NCI-H2196 treated with DMSO at 0.1 percent for 48 hours (cell line): ENCODE measurements at regions not wholly inside any gene's neighbourhood (a gene's known extent, or its start where the extent isn't known, plus 50 kb on each side); places are given as distances from the start of the nearest gene placed in this dataset.
"Not testable (repeated sequence)": the region's sequence is repeated elsewhere in the genome, so short reads cannot be mapped to it uniquely, and the experiment has no call there.

Experiments
- DNase-seq: peaks from one replicate; lab custom pipeline; 2025; ENCODE audit not compliant: unreplicated experiment; lab: John Stamatoyannopoulos, UW

- no peak for DNase-seq
These were observed 194.8 kb upstream of the TRPC7 start for GRCh38 chr5:136560126-136560525.

DNA sequence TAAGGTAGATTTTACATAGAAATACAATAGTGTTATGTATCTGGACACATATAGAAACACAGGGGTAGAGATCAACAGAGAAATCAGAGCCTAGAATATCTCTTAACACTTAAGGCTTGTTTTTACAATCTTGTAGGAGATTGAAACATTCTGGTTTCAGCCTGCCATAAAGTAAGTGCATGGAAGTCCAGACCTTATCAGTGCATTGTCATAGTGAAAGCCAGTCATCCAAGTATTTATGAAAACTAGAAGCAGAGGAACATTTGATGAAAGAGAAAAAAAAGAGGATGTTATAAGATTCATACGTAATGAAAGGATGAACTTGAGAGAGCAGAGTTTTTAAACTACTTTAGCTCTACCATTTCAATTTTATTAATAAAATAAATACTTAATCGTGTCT is 194.3 kb upstream of the TRPC7 start:
- DNase-seq = no peak

DNA sequence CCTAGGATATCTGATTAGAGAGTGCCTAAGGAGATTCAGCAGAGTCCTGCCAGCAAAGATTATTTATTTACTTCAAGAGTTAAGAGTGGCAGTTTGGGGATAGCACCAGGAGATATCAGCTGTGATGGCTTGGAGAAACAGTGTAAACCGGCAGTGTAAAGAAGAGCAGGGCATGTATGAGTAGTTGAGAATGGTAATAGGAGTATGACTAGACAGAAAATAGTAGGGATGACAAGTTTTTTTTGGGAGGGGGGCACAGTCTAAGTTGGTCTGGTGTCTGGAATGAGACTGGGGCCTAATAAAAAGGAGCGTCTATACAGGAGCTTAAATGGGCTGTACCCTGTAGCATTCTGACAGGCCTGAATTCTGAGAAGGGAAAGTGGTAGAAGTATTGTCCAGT is 181.8 kb upstream of the TRPC7 start:
- not testable (repeated sequence) for DNase-seq

DNA sequence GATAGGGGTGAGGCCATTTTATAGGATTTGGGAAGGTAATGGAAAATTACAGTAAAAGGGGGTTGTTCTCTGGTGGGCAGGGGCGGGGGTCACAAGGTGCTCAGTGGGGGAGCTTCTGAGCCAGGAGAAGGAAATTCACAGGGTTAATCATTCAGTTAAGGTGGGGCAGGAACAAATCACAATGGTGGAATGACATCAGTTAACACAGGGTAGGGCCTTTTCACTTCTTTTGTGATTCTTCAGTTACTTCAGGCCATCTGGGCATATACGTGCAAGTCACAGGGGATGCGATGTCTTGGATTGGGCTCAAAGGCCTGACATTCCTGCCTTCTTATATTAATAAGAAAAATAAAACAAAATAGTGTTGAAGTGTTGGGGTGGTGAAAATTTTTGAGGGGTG is 181.1 kb upstream of the TRPC7 start:
- DNase-seq = not testable (repeated sequence)

- DNase-seq = not testable (repeated sequence)
These were observed 179.7 kb upstream of the TRPC7 start for GRCh38 chr5:136545031-136545430.

DNA sequence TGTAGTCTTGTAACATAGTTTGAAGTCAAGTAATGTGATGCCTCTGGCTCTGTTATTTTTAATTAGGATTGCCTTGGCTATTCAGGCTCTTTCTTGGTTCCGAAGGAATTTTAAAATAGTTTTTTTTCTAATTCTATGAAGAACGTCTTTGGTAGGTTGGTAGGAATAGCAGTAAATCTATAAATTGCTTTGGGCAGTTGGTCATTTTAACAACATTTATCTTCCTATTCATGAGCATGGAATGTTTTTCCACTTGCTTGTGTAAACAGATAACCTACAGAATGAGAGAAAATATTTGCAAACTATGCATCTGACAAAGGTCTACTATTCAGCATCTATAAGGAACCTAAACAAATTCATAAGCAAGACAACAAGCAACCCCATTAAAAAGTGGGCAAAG is 173.2 kb upstream of the TRPC7 start:
- no peak for DNase-seq

DNA sequence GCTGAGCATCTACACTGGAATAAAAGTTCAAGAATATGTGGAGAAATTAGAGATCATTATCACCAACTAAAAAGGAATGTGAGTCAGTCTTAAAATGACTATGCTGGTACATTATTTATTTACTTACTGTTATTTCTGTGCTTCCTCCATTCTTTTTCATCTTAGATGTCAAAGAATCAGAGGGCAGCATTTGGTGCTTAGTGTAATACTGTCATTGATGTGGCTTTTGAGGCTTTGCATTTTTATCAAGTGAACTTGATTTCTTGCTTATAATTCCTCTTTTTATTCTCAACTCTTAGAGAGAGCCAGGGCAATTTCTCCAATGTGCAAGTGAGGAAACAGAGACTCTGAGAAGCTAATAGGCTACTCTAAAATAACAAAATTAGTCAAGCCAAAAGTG is 163.7 kb upstream of the TRPC7 start:
- DNase-seq = no peak

DNA sequence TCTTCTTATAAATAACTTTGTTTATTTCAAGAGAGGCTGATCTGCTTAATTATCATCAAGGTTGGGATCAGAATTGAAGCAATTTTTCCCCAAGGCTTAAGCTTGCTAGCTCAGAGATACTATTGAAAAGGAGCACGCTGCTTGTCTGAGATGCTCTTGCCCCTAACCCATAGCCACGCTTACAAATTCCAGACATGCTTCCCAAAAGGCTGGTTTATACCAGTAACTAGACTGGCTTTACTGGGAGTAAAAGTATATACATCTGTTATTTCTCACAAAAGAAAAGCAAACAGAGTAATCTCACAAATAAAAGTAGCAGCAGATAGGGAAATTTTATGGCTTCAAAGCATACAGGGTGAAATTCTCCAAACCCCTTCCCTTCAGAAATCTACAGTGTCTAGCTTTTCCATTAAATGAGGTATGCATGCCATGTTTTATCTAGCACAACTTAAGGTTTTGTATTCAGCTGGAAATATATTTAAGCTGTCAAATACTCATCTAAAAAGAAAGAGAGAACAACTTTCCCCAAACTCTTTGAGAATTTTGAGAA is 163.2 kb upstream of the TRPC7 start:
- DNase-seq = no peak

- no peak for DNase-seq
These were observed 162.0 kb upstream of the TRPC7 start for GRCh38 chr5:136527311-136527710.

- DNase-seq = no peak
These were observed 161.4 kb upstream of the TRPC7 start for GRCh38 chr5:136526791-136527190.

DNA sequence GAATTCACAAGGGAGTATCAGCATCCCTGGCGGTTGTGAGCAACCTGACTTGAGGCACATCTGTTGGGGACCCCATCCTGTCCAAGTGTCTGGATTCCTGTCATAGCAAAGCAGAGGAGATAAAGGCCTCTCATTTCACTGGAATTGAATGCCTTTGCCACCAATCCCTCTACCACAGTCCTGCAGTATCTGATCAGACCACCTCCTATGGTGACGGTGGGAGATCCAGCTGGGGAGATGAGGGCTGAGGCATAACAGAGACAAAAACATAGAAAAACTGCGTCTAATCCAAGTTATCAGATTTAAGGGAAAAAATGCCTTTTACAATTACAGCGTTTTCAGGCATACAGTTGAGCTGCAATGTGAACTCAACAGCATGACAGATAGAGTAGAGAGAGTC is 160.7 kb upstream of the TRPC7 start:
- no peak for DNase-seq

DNA sequence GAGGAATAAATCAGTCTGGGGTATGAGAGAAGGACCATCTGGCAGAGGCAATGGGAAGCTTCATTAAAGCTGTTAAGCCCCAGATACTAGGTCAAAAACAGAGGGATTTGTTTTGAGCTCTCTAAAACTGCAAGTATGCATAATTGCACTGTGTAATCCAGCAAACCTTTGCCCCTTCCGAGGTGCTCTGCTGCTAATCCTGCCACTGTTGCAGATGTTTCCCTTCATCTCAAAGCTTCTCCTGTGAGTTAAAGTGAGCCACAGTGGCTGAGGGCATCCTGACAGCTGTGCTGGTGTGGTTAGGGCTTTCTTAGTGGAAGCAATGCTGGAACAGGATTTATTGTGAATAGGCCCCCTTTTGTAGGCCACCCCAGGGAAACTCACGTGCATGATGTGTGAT is 160.3 kb upstream of the TRPC7 start:
- no peak for DNase-seq

DNA sequence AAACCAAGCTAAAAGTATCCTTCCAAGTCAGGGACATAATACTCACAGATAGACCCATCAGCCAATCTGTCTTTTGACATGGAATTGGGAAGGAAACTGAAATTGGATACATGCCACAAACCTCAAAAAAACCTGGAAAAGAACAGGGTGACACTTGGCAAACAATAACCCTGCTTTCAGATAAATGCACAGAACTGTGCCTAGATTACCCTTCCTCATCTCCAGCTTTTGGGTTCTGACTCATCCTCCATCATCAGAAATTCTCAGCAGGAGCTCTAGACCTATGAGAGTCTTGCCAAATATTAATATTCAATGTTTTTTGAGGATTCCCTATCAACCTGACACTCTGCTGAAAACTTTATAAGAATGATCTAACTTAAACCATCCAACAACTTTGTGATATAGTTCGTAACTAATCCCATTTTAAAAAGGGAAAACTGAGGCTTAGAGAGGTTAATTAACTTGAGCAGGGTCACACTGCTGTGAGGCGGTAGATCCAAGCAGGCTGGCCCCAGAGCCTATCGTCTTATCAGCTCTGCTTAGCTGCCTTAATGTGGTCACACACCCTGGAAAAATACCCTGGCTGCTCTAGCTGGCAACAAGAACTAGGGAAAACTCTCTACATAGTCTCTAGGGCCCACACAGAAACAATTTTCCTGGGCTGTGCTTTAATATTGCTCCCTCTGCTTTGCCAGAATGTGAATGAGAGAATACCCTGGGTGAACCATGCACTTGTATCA is 157.0 kb upstream of the TRPC7 start:
- DNase-seq = no peak

- no peak for DNase-seq
These were observed 156.4 kb upstream of the TRPC7 start for GRCh38 chr5:136521696-136522095.

DNA sequence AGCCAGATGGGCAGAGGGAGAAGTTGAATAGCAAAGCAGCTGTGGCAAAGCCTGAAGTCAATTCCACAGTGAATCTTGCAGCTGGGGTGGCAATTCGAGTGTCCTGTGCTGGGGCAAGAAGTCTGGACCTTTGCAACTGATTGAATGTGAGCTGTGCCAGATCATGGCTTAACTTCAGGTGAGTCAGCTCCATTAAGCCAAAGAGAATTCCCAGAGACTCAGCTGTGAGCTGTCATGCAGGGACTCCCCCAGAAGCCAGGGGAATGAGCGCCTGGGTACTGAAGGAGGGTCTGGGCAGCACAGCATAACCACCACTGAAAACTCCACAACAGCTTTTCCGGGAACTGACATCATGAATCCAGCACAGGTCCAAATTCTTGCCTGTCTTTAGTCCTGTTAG is 153.5 kb upstream of the TRPC7 start:
- no peak for DNase-seq

DNA sequence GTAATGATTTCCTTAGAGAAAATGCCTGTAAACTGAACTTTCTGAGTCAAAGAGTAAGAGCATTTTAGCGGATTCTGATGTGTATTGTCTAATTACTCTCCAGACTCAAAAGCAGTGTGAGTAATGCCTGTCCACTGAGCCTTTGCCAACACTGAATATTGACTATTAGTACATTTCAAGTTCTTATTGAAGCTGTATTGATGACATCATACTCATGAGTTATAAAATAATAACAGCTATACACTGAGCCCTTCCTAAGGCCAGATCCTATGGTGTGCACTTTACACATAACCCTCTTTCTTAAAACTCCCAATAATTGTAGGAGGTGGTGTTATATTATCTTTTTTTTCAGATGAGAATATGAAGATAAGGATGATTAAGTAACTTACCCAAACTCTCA is 152.8 kb upstream of the TRPC7 start:
- no peak for DNase-seq

GRCh38 chr5:136517755-136518154 is 152.4 kb upstream of the TRPC7 start:
- no peak for DNase-seq

DNA sequence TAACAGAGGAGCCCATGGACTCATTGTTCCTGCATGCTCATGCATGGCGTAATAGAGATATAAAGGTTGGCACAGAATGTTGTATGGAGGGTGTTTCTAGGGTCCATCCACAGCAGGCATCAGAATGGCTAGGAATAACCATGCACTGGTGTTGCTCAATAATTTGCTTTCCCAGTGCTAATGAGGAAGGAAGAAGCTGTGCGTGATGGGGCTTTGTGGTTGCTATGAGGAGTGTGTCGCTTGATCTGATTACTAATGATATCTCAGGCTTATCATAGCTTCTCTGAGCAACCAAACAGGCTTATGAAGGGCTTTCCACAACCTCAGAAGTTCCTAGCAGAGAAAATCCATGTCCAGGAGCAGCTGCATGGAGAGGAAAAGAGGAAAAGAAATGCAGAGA is 151.3 kb upstream of the TRPC7 start:
- DNase-seq = no peak

GRCh38 chr5:136513430-136513829 is 148.1 kb upstream of the TRPC7 start:
- no peak for DNase-seq

- DNase-seq = no peak
These were observed 145.7 kb upstream of the TRPC7 start for GRCh38 chr5:136511046-136511445.

DNA sequence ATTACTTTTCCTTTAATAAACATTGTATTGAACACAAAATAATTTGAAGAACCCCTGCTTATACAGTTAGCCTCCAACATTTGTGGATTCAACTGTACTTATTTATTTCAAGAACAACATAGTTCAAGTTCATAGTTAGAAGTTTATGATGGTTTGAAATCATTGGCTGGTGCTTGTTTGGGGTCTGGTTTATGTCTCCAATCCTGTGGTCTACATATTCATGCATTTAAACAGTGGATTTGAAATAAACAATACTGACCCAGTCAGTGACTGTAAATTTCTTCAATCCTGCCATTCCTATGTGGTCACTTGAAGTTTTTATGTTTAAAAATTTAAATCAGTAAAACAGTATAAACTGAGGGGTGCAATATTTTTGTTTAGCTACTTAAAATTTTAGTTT is 145.1 kb upstream of the TRPC7 start:
- DNase-seq = no peak

DNA sequence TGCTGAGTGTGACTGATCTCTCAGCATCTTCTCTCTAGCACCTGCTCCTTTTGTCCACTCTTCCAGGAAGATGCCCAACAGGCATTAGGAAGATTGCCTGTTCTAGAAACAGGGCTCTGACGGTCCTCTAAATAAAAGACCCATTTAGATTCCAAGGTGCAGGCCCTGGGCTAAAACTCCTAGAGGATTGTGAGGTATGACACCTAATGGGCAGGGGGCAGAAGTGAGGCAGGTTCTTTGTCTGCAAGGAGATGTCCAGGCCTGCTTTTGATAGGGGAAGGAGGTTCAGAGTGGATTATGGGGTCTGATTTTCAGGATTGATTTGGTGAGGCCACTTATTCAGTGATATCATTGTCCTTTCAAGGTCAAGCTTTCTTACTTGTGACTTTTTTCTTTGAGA is 140.8 kb upstream of the TRPC7 start:
- no peak for DNase-seq

DNA sequence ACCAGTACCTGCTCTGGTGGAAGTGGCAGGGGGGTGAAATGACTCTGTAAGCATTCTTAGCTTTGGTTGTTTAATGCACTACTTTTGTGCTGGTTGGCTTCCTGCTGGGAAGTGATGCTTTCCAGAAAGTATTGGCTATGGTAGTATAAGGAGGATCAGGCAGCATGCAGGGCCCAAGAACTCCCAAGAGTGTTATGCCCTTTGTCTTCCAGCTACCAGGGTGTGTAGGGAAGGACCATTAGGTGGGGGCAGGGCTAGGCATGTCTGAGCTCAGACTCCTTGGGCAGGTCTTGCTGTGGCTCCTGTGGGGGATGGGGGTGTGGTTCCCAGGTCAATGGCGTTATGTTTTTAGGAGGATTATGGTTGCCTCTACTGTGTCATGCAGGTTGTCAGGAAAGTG is 135.8 kb upstream of the TRPC7 start:
- DNase-seq = no peak
